ENCODE measurements at regions not wholly inside any gene's neighbourhood (a gene's known extent, or its start where the extent isn't known, plus 50 kb on each side); places are given as distances from the start of the nearest gene placed in this dataset.

- no peak for TF ChIP-seq REST (IDR thresholded peaks at IDR 0.05; ENCODE audit: low read depth, low read length)
Measured at GRCh38 chr1:168407832-168408538, 127.3 kb downstream of the TBX19 start (continued).

- ChIA-PET SMC1A (ENCODE audit: uncharacterized antibody, unreplicated experiment) (interaction anchor here (0.6 to 6.0 kb wide), 4 partner anchors 16 to 665 kb away, joined by 3 to 21 read pairs (median 7); no protein-coding TSS in a partner anchor), RAD21 (ENCODE audit: unreplicated experiment) (interaction anchor here (0.9 kb wide), 1 partner anchor 64 kb away, joined by 3 read pairs; no protein-coding TSS in a partner anchor), CTCF (interaction anchor here (0.5 to 1.4 kb wide), 5 partner anchors 22 to 268 kb away, joined by 3 to 6 read pairs (median 3); no protein-coding TSS in a partner anchor), POLR2A (no interaction called here)
- in situ Hi-C loops (cut with MboI) = no loop called here
- Histone ChIP-seq H3K9ac (ENCODE audit: control insufficient read depth, insufficient read depth, low read length) (no peak overlapping the region), H3K27ac (ENCODE audit: control insufficient read depth, insufficient read depth) (no peak overlapping the region), H3K9me3 (replicated peaks; ENCODE audit: control insufficient read depth, insufficient read depth, low read length) (no peaks in the 10 kb centered on the region), H3K36me3 (ENCODE audit: control insufficient read depth in 2 of 2, insufficient read depth in 2 of 2, low read length in 1 of 2) (no peaks in the 10 kb centered on the region), H3K27me3 (replicated peaks in 1 of 2; ENCODE audit: control insufficient read depth in 2 of 2, insufficient read depth in 2 of 2, low read length in 1 of 2) (no peaks in the 10 kb centered on the region), H2AFZ (ENCODE audit: control insufficient read depth, low read depth, low read length) (no peak overlapping the region), H3K4me3 (no peak overlapping the region), H4K20me1 (ENCODE audit: control insufficient read depth, insufficient read depth) (no peaks in the 10 kb centered on the region), H3K4me2 (ENCODE audit: control insufficient read depth, insufficient read depth) (no peak overlapping the region), H3K4me1 (ENCODE audit: control insufficient read depth, insufficient read depth, low read length) (no peaks in the 10 kb centered on the region), H3K79me2 (ENCODE audit: control insufficient read depth, insufficient read depth, low read length) (no peaks in the 10 kb centered on the region)
- no peak for ATAC-seq
- FAIRE-seq = no peak
- WGBS (ENCODE audit: insufficient coverage, insufficient replicate concordance, low lambda C conversion rate, missing lambda C conversion rate) = 38% methylated on average over 3 of the region's 3 CpGs
- DNase-seq (ENCODE audit: low read depth, low spot score) = no peak
- BruUV-seq (replicated peaks) = no TSS peak
- intact Hi-C loops (cut with micrococcal nuclease; ENCODE audit: unreplicated experiment) = no loop called here
- TF ChIP-seq BCL3 (IDR thresholded peaks at IDR 0.05; ENCODE audit: borderline replicate concordance, insufficient read depth, low read depth, low read length, poor library complexity, severe bottlenecking) (no peak), ELK1 (IDR thresholded peaks at IDR 0.05; ENCODE audit: low read depth, low read length) (no peak), CBX5 (IDR thresholded peaks at IDR 0.05; ENCODE audit: low read depth) (no peak), ZNF207 (IDR thresholded peaks at IDR 0.05; ENCODE audit: borderline replicate concordance) (no peak), FOS (IDR thresholded peaks at IDR 0.05; ENCODE audit: borderline replicate concordance, extremely low read depth, insufficient read length) (no peak), WRNIP1 (IDR thresholded peaks at IDR 0.05; ENCODE audit: borderline replicate concordance, low read depth, low read length) (no peak), GATAD2B (conservative IDR thresholded peaks at IDR 0.05; ENCODE audit: low read depth) (no peak), ZNF592 (IDR thresholded peaks at IDR 0.05) (no peak)
Measured at GRCh38 chr1:168405906-168406549, 125.4 kb downstream of the TBX19 start.

Measured in GM12878 (cell line).